GM19239 (cell line): ENCODE measurements at regions not wholly inside any gene's neighbourhood (a gene's known extent, or its start where the extent isn't known, plus 50 kb on each side); places are given as distances from the start of the nearest gene placed in this dataset.
A peak's percentile ranks its signal among the peaks of the same experiment; 100 is the strongest.

Experiments used
- DNase-seq: peaks from one replicate; pipeline ENCODE4 v3.0.0; 2011; ENCODE audit warnings: low spot score; ENCODE audit not compliant: insufficient read length
- FAIRE-seq: peaks from 2 replicates; lab custom pipeline; 2011; peaks lifted over from hg19 to GRCh38; lab: Jason Lieb, UNC

DNA sequence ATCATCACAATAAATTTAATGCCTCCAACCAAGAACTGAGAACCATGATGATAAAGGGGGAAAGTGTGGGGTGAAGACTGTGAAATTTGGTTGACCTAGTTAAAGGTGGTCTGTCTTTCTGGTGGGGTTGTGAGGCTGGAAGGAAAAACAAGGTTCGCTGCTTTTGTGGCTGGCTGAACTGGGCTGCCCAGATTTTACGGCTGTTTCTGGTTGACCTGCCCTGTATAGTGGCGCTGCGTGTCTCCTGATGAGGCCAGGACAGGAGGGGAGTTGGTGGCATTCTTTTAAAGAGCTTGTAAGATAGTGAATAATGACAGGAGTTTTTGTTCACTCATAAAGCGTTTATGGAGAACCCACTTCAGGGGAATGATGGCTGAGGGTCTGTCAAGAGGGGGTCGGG is 101.8 kb downstream of the CYP26A1 start:
- no peak for FAIRE-seq
- DNase-seq = no peak

- DNase-seq = no peak
- FAIRE-seq = no peak
Observed at GRCh38 chr10:93177511-93177910, 103.8 kb downstream of the CYP26A1 start.

DNA sequence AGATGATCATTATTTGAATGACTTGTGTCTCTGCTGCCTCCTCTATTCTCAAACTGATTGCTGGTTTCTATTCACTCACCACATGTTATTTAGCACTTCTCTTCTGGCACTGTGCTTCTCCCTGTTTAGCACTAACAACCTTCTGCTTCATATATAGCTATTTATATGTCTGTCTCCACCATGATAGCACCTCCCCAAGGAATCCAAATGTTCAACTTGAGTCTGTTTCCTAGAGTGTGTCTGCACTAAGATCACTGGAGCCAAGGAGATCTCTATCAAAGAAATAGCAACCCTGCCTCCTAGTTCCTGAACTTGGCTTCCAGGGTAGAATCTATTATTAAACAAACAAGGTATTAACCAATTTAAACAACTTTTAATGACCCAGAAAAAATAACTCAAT is 104.5 kb downstream of the CYP26A1 start:
- no peak for DNase-seq
- no peak for FAIRE-seq

DNA sequence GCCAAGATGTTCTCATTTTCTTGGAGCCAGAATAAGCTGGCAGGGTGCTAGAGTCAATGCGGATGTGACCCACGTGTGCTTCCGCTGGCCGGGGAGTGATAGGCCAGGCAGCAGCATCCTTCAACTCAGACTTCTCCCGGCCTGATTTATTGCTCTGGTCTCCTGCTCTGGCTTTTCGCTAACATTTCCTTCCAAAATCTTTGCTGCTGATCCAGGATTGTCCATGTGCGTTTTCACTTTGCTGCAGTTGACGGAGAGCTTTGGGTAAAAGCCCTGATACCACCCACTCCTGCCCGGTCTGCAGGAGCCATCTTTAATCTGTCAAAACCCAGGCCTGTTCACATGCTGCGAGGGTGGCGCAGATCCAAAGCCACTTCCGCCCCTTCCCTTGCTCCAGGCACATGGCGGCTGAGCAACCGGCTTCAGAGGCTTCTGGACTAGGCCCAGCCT is 106.8 kb downstream of the CYP26A1 start:
- FAIRE-seq = no peak
- no peak for DNase-seq

DNA sequence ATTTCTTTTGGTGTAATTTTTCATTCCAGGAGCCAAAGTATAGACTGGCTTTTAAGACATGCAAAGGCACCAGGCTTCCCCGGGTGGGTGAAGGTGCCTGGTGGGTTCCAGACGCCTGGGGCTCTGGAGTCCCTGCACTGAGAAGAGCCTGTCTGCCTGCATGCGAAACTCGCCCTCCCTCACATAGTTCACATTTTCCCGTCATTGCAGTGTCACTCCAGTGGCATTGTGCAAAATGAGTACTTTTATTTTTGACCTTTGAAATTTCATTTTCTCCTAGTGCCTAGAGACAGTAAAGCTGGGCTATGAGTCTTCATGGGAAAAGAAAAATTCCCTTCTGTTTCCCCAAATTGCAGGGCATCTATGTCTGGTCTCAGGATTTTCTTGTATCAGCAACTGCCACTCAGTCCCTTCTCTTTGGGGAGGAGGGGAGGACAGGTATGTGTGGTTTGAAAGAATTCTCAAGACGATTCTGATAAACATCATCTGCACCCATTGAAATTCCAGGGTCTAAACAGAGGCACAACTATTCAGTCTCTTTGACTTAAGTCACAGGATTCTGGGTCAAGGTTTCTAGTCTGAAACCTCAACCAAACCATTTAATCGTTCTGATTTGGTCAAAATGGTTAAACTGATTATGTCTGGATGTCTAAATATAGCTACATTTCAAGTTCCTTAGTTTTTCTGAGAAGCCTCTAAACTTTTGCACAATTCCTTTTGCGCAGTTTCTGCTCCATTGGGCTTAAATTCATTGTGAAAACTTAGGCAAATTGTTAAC is 107.8 kb downstream of the CYP26A1 start:
- FAIRE-seq (no peak), DNase-seq (no peak)

- no peak for DNase-seq
- FAIRE-seq = no peak
Observed at GRCh38 chr10:93182049-93182327, 108.3 kb downstream of the CYP26A1 start.

GRCh38 chr10:93182790-93183189 is 109.1 kb downstream of the CYP26A1 start:
- DNase-seq (no peak), FAIRE-seq (no peak)

DNA sequence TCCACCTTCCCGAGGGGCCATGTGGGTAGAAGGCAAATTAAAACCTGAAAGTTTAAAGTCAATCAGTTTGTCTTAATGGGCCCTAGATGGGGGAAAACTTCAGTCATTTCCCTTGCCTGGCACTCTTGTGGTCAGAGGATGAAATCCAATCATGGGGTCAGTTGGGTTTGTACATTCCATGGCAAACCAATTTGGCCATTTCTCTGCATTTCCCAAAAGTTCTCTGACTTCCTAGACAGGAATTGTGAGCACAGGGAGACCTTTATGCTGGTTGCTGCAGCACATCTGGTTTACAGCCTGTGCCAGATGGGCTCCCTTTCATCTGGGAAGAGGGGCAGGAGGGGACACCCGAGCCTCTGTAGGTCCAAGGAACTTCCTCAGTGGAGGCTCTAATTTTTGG is 113.0 kb downstream of the CYP26A1 start:
- DNase-seq (no peak), FAIRE-seq (no peak)

- DNase-seq = no peak
- FAIRE-seq = no peak
Observed at GRCh38 chr10:93189944-93190343, 116.3 kb downstream of the CYP26A1 start.

- DNase-seq (no peak), FAIRE-seq (no peak)
Observed at GRCh38 chr10:93190372-93190771, 116.7 kb downstream of the CYP26A1 start.

DNA sequence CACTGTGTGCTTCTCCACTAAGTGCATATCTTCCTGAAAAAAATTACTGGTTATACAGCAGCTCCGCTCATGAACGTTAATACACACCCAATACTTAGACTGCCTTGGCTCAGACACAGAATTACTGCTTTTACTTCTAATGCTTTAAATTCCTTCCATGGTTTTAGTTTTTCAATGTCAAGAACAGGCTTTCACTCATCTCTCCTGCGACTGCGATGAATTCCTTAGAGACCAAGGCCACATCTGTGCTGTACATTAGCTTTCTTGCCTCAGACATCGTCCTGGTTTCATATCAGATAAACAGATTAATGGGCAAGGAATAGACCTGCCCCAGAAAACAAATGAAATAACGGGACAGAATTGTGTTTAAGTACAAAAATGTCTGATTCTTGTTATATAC is 120.2 kb downstream of the CYP26A1 start:
- no peak for FAIRE-seq
- no peak for DNase-seq

DNA sequence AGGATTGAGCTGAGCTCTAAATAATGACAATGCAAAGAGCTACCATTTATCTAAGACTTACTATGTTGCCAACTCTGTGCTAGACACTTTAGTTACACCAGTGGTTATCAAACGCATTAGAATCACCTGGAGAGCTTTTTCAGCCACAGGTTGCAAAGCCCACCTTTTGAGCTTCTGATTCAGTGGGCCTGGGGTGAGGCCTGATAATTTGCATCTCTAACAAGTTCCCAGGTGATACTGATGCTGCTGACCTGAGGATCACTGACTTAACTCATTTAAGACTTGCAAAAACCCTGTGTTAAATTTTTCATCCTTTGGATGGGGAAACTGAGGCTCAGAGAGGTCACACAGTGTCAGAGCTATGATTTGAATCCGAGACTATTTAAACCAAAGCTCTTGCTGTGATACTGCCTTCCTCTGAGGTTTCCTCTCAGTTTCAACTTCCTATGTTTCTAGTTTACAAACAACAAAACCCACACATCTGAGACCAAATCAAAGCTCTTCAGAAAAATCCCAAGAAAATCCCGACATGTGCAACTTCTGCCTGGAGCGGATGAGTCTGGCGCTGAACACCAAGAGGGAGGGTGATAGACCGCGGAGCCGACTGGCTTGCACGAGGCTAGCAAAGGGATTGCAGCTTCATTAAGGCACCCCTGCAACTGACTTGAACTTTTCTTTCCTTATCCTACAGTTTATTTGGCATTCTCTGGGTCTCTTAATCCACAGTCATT is 124.9 kb downstream of the CYP26A1 start:
- no peak for FAIRE-seq

GRCh38 chr10:93199191-93199751 is 125.6 kb downstream of the CYP26A1 start:
- DNase-seq (no peak), FAIRE-seq (peak; percentile 33)

More for the DNA sequence above, 124.9 kb downstream of the CYP26A1 start:
- DNase-seq = no peak

GRCh38 chr10:93204494-93205485 is 131.1 kb downstream of the CYP26A1 start:
- no peak for FAIRE-seq
- no peak for DNase-seq

- DNase-seq = no peak
- no peak for FAIRE-seq
Observed at GRCh38 chr10:93206652-93207051, 133.0 kb downstream of the CYP26A1 start.

- DNase-seq (no peak), FAIRE-seq (no peak)
Observed at GRCh38 chr10:93208717-93209464, 135.2 kb downstream of the CYP26A1 start.

DNA sequence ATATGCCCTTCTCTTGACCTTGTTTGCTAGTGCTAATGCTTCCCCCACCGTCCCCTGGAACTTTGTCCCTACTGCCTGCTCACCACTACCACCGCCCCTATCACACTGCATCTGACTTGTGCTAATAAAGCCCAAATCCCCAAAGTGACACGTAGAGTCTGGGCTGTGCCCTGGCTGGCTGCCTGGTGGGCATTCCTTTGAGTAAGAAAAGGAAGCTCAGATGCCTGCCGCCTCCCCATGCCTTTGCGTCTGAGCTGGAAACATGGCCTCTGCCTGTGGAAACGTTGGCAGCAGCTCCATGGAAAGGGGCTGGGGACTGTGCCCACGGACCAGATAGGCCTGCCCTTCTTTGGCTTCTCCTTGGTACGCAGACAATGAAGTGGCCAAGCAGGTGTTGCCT is 138.3 kb downstream of the CYP26A1 start:
- no peak for DNase-seq
- no peak for FAIRE-seq

DNA sequence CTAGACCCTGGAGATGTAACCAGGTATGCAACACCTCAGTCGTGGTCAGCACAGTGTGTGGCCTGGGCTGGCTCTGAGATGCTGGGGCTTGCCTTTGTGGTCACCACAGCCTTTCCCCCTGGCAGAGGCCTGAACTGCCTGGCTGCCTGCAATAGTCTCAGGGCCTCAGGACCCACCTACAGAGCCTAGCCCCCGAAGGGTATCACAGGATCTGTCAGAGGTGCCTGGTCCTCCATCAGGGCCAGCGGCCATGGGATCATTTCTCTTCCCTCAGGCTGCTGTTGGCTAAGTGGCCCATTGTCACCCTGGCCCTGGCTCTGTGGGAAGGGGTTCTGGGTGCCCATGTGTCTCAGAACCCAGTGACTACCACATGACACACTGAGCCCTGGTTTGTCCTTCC is 141.6 kb downstream of the CYP26A1 start:
- FAIRE-seq = no peak

DNA sequence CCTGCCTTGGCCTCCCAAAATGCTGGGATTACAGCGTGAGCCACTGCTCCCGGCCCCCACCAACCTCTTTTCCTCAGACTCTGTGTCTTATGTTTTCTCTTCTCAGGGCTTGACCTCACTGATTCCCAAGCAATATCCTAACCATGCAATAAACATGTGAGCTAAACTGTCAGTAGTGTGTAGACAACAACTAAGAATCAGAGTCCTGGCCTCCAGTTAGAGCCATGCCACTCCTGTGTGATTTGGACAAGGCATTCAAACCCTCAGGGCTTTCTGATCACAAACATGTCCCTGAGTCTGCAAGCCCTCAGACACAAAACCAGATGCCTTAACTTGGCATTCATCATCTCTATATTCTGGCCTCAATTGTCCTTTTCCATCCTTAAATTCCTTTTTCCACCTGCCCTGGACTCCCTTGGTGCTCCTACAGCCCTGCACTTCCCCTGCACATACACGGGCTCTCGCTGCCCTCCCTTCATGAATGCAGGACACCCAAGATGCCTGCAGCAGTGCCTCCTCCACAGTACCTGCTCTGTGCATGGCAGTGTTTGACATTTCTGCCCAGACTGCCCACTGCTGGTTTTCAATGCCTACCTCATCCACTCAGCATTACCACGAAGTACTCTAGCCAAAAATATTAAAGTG is 142.8 kb downstream of the CYP26A1 start:
- DNase-seq = no peak
- FAIRE-seq = no peak

More for the DNA sequence above, 141.6 kb downstream of the CYP26A1 start:
- no peak for DNase-seq
